HG02642 (cell line): ENCODE measurements at regions not wholly inside any gene's neighbourhood (a gene's known extent, or its start where the extent isn't known, plus 50 kb on each side); places are given as distances from the start of the nearest gene placed in this dataset.
A peak's percentile ranks its signal among the peaks of the same experiment; 100 is the strongest.
"Not testable (repeated sequence)": the region's sequence is repeated elsewhere in the genome, so short reads cannot be mapped to it uniquely, and the experiment has no call there.

Source experiments
- ATAC-seq: cut with Tn5 transposase; IDR thresholded peaks from one replicate; pipeline ENCODE4 v1.9.1; 2021; ENCODE audit warnings: mild to moderate bottlenecking; ENCODE audit not compliant: unreplicated experiment, poor library complexity

DNA sequence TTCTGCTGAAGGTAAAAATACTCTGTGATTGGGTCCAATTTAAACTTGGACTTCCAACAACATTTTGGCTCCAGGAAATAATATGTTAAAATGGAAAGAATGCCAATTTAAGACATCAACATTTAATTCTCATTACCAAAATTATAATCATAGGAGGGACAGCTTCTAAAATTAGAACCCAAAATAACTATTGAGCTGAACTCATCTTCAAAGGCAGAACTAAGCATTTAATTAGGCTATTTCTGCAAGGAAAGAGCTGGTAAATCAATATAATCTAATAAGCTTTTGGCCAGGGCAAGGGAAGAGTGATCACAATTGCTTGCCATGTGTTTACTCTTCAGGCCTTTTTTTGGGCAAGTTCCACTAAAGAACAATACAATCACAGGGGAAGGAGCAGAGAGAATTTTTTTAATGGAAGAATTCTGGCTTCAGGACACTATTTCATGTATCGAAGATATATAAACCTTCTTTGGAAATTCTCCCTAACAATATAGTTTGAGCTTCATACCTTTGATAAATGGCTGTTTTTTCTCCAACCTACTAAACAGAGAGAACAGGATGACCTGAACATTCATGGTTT is 133.1 kb upstream of the PTBP2 start:
- no peak for ATAC-seq

DNA sequence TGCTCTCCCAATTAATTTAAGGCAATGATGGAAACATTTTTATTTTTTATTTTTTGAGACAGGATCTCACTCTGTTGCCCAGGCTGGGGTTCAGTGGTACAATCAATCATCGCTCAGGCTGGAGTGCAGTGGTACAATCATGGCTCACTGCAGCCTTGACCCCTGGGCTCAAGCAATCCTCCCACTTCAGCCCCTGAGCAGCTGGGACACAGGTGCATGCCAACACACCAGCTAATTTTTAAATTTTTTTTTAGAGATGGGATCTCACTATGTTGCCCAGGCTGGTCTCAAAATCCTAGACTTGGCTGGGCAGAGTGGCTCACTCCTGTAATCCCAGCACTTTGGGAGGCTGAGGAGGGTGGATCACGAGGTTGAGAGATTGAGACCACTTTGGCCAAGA is 126.1 kb upstream of the PTBP2 start:
- not testable (repeated sequence) for ATAC-seq

DNA sequence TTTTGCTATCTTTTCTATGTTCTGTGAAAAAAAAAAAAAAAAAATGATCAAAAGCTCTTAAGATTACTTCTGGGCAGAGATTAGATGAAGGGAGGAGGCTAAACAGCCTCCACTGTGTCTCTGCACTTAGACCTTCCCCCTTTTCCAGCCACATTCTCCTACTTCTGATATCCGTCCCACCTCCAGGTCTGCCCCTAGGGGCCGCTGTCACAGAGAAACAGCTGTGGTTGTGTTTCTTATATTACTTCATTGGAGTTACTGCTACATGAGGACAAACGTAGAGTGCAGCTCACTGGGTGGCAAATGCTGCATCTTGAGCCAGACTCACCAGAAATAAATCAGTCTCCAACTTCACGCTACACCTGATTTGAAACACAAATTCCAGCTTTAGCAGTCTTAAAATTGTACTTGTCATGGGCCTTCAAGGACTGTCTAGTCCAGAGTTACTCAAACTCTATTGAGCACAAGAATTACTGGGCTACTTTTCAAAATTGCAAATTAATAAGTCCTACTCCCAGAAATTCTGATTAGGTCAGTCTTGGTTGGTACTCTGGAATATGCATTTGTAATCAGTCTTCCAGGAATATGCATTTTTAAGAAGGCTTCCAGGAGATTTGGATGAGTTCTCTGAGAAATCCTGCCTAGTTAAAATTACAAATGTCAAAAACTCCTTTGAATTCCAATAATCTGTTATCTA is 125.2 kb upstream of the PTBP2 start:
- ATAC-seq, result peak; percentile 89

DNA sequence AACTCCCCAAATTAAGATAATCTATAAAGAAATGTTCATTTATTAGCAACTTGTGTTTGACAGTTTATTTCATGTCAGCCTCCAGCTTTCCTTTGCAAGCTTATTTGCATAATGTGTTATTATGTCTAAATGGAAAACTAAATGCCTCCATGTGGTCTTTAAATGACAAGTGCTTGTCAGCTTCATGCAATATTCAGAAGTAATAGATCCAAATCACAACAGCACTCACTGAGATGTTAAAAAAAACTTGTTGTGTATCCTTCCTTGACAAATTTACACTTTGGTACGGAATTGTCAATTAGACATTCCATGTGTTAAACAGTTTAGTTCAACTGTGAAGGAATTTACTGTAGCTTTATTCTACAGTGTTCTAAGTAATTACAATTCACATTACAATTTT is 124.4 kb upstream of the PTBP2 start:
- no peak for ATAC-seq

DNA sequence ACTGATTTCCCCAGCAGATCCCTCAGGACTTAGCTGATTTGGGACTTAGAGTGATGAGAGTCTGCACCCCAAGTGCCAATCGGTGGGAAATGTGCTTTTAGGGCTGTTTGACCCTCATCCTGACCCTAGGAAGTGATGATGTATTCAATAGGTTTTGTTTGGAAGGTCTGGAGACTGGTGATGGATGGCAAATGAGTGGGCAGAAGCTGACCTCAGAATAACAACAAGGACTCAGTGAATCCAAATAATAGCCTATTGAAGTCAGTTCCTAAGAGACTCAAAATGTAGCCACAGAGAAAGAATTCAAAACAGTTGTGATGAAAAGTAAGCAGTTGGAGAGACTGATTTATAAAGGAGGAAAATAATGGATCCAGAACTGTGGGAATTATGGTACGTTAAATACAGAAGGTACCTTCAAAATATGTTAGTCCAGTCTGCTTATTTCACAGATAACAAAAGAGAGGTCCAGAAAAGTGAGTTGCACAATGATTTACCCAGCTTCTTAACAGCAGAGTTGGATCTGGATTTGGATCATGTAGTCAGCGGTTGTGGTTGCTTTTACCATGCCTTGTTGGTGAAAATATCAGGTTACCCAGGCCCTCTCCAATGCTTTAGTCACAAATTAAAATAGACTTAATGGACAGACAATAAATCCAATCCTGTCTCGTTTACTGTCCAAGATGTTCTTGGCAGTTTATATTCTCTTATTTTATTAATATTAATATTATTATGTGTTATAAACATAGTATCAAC is 123.0 kb upstream of the PTBP2 start:
- ATAC-seq, result no peak

DNA sequence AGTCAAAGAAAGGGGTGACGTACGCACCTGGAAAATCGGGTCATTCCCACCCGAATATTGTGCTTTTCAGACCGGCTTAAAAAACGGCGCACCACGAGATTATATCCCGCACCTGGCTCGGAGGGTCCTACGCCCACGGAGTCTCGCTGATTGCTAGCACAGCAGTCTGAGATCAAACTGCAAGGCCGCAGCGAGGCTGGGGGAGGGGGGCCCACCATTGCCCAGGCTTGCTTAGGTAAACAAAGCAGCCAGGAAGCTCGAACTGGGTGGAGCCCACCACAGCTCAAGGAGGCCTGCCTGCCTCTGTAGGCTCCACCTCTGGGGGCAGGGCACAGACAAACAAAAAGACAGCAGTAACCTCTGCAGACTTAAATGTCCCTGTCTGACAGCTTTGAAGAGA is 117.0 kb upstream of the PTBP2 start:
- not testable (repeated sequence) for ATAC-seq

DNA sequence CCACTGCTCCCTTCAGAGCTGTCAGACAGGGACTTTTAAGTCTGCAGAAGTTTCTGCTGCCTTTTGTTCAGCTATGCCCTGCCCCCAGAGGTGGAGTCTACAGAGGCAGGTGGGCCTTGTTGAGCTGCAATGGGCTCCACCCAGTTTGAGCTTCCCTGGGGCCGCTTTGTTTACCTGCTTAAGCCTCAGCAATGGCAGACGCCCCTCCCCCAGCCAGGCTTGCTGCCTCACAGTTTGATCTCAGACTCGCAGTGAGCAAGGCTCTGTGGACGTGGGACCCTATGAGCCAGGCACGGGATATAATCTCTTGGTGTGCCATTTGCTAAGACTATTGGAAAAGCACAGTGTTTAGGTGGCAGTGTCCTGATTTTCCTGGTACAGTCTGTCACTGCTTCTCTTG is 104.2 kb upstream of the PTBP2 start:
- ATAC-seq, result not testable (repeated sequence)

DNA sequence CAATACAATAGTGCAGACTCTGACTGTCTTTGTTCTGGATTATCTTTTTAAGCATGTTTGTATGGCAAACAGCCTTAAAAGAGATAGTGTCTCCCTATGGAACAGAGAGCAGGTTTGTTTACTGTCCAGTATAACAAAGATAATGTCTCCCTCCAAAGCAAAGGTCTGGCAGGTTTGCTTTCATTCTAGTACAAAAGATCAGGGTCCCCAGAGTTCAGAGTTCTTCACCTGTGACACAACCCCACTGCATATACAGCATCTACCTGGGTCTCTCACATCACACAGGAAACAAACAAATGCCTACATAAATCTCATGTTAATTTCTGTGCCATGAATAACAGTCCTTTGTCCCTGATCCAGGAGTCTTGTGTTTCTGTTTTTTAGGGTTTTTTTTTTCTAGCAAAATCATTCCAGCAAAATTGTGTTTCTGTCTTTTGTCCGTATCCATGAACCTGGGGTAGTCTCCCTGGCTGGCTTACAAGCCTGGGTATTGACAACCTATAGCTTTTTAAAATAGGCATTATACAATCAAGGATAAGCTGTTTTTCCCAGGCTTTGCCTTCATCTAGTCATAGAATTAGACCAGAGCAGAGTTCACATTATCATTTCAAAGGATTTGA is 89.4 kb upstream of the PTBP2 start:
- ATAC-seq, result no peak

DNA sequence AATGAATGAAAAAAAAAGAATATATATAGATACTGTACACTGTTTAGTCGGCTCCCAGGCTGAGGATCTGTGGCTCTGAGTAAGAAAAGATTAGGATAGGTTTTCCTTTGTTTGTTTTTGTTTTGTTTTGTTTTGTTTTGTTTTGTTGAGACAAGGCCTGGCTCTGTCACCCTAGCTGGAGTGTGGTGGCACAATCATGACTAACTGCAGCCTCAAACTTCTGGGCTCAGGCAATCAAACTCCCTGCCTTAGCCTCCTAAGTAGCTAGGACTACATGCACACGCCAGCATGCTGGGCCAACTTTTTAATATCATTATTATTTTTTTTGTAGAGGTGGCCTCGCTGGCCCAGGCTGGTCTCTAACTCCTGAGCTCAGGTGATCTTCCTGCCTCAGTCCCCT is 87.9 kb upstream of the PTBP2 start:
- ATAC-seq, result no peak

DNA sequence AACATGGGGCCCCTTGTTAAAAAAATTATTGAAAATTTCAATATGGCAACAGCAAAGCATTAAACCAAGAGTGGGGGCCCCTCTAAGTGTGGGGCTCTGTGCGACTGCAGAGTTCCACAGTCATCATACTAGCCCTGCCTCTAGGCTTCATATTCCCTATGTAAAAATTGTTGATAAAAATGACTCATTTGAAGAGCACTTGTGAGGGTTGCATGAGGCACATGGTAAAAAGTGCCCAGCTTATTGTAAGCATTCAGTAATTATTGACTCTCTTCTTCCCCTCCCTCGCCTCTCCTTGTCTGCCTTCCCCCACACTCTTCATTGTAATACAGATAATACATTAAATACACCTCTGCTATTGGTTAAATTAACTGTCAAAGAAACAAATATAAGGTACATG is 86.7 kb upstream of the PTBP2 start:
- no peak for ATAC-seq

DNA sequence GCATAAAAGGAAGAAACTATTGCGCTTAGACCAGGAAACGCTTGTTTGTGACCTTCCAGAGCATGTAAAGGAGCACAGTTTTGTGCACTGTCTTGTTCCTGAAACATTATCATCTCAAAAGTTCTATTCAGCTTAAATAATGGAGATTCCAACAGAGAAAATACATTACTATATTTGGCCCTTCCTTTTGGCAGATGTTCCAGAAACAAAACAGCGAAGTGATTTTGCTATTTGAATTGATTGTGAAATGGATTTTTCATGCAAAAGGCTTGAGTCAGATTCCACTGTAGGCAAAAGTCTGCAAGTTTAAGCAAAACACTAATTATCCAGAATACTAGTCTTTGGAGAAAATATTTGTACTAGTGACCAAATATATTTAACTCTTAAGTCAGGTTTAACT is 80.3 kb upstream of the PTBP2 start:
- no peak for ATAC-seq

DNA sequence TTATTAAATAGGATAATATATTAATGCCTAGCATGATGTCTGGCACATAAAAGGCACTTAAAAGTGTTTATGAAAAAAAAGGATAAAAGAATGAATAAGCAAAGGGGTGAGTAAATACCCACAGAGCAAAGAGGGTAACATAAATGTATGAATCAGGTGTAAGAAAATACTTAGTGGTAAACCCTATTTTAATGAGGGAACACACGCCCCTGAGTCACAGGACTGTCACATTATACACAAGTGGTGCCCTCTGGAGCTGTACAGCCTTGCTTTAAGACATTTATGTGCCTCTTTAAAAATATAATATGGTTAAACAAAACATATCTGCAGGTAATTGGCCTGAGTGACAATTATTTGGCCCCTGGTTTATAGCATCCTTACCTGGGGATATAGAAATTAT is 78.1 kb upstream of the PTBP2 start:
- no peak for ATAC-seq

DNA sequence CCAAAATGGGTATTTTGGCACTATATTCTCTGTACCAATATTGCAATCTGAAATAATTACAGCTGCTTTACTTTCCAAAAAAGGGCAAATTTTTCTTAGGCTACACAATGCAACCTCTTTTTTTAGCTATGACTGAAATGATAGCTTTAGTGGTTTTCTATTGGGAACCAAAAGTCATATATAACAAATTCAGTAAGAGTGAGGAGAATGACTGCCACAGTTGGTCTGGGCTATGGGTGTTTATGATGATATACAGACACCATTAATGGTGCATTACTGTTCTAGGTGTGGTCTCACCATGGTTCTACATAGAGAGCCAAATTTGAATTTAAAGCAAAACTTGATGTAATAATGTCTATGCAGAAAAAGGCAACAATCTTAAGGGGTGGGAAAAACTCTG is 72.3 kb upstream of the PTBP2 start:
- no peak for ATAC-seq

DNA sequence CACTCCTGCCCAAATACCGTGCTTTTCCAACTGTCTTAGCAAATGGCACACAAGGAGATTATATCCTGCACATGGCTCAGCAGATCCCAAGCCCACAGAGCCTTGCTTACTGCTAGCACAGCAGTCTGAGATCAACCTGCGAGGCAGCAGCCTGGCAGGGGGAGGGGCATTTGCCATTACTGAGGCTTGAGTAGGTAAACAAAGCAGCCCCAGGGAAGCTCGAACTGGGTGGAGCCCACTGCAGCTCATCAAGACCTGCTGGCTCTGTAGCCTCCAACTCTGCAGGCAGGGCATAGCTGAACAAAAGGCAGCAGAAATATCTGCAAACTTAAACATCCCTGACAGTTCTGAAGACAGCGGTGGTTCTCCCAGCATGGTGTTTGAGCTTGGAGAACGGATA is 70.1 kb upstream of the PTBP2 start:
- ATAC-seq, result no peak

DNA sequence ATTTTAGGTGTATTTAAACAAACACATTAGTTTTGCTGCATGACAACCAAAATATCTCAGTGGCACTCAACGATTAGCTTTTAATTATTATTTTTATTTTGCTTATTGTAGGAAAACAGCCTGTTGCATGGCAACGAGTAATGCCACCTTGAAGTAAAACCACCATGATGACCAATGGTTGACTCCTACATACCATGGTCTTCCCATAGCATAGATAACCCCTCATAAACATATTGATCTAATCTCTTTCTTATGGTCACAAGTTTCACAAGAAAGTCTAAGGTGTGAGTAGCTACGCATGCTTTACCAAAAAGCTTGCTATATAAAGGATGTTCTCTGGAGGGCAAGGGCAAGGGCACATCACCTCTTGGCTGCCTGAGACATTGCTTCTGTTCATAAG is 61.5 kb upstream of the PTBP2 start:
- no peak for ATAC-seq

DNA sequence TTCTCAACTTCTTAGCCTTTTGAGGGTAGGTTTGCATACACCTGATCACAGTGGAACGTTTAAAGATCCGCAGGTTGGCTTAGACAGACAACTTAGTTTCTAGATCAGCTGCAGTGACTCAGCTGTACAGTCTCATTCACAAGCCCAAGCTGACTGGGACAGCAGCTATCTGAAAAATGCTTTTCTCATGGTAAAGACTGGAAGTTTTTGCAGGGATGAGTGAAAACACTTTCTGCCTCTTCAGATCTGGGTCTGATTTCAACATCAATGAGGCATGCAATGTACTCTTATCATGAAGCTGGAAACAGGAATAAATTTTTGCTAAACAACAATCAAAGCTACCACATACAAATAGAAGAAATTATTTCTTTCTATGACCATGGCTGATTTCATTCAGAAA is 61.1 kb upstream of the PTBP2 start:
- ATAC-seq, result no peak
